RWPE2 (cell line): ENCODE measurements at regions not wholly inside any gene's neighbourhood (a gene's known extent, or its start where the extent isn't known, plus 50 kb on each side); places are given as distances from the start of the nearest gene placed in this dataset.

Experiments used
- ATAC-seq: fragments of 200-7000 bp; cut with Tn5 transposase; 3 replicates; pipeline ENCODE4 v1.9.1; 2021; ENCODE audit warnings: low read depth
- DNase-seq: peaks from one replicate; pipeline ENCODE4 v3.0.0-alpha.2; 2020; ENCODE audit warnings: low spot score
- H3K27ac ChIP-seq: fragments of 450-650 bp; 2 replicates; pipeline ENCODE4 v1.5.1; 2017; ENCODE audit warnings: mild to moderate bottlenecking; ENCODE audit not compliant: poor library complexity, severe bottlenecking
- H3K27me3 ChIP-seq: fragments of 250-450 bp; sonication (Bioruptor Pico); 2 replicates; pipeline ENCODE4 v1.5.1; 2021; ENCODE audit warnings: mild to moderate bottlenecking, moderate library complexity; ENCODE audit not compliant: insufficient read depth, poor library complexity, severe bottlenecking
- H3K36me3 ChIP-seq: fragments of 250-450 bp; sonication (Bioruptor Pico); 2 replicates; pipeline ENCODE4 v1.5.1; 2020; ENCODE audit warnings: low read depth, mild to moderate bottlenecking, moderate library complexity
- H3K4me1 ChIP-seq: fragments of 250-450 bp; sonication (Bioruptor Pico); 2 replicates; pipeline ENCODE4 v1.5.1; 2021; ENCODE audit warnings: mild to moderate bottlenecking, moderate library complexity; ENCODE audit not compliant: insufficient read depth, poor library complexity, severe bottlenecking
- H3K4me3 ChIP-seq: fragments of 250-450 bp; sonication (Bioruptor Pico); 2 replicates; pipeline ENCODE4 v1.5.1; 2021; ENCODE audit warnings: mild to moderate bottlenecking, moderate library complexity; ENCODE audit not compliant: severe bottlenecking
- H3K9me3 ChIP-seq: fragments of 250-450 bp; sonication (Bioruptor Pico); 2 replicates; pipeline ENCODE4 v1.5.1; 2021; ENCODE audit warnings: mild to moderate bottlenecking, moderate library complexity; ENCODE audit not compliant: severe bottlenecking
- CTCF ChIP-seq: fragments of 450-650 bp; IDR thresholded peaks from one replicate; pipeline ENCODE4 v1.5.1; 2017; ENCODE audit warnings: mild to moderate bottlenecking, moderate library complexity; ENCODE audit not compliant: poor library complexity, severe bottlenecking

DNA sequence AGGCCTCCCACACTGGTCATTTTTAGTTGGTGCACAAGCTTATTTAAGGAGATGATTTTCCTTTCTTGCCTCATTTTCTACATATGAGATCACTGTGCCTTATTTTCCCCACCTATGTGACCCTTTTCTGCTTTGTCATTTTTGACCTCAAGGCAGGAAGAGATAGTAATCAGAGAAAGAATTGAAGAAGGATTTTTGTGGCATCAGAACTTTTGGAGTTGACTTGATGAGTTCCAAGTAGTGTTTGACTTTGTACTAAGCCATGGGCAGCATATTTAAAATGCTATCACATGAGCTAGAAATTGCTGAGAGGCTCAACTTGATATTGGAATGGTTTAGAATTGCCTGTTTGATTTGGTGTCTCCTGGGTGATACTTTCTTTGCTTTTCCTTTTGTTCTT lies 440.8 kb downstream of the AEBP2 start:
- no peak for TF ChIP-seq CTCF
- ATAC-seq (no peak), DNase-seq (no peak)
- Histone ChIP-seq H3K27ac (no peak overlapping the region), H3K9me3 (no peaks in the 10 kb centered on the region), H3K27me3 (no peaks in the 10 kb centered on the region), H3K4me1 (no peaks in the 10 kb centered on the region), H3K36me3 (no peaks in the 10 kb centered on the region), H3K4me3 (no peak overlapping the region)

- H3K27ac ChIP-seq, result no peak overlapping the region
- ATAC-seq, result no peak
- H3K9me3 ChIP-seq, result no peaks in the 10 kb centered on the region
- H3K4me3 ChIP-seq, result no peak overlapping the region
- no peaks in the 10 kb centered on the region for H3K36me3 ChIP-seq
- H3K4me1 ChIP-seq, result no peaks in the 10 kb centered on the region
- no peak for TF ChIP-seq CTCF
- H3K27me3 ChIP-seq, result no peaks in the 10 kb centered on the region
- no peak for DNase-seq
Observed at GRCh38 chr12:19880721-19881120, 441.4 kb downstream of the AEBP2 start.

DNA sequence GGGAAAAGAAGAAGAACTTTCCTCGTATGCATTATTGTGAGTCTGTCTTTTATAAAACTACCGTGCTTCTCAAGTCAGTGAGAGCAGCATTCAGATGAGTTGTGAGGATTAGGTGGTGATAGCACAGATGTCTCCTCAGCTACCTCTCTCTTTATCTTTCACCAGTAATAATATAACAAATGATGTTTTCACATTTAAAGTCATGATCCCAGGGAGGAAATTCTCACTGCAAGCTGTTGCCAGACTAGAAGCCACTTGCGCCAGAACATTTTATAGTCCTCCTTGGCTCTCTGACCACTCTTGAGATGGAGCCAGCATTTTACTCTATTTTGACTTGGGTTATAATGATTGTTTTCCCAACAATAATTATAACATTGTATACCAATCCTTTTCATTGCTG lies 443.1 kb downstream of the AEBP2 start:
- H3K4me1 ChIP-seq, result no peaks in the 10 kb centered on the region
- TF ChIP-seq CTCF, result no peak
- H3K4me3 ChIP-seq, result no peak overlapping the region
- no peaks in the 10 kb centered on the region for H3K36me3 ChIP-seq
- ATAC-seq (no peak), DNase-seq (no peak)
- H3K27me3 ChIP-seq, result no peaks in the 10 kb centered on the region
- H3K27ac ChIP-seq, result no peak overlapping the region
- no peaks in the 10 kb centered on the region for H3K9me3 ChIP-seq

- ATAC-seq, result no peak
- Histone ChIP-seq H3K9me3 (no peaks in the 10 kb centered on the region), H3K4me1 (no peaks in the 10 kb centered on the region), H3K27me3 (no peaks in the 10 kb centered on the region), H3K27ac (no peak overlapping the region), H3K4me3 (no peak overlapping the region), H3K36me3 (no peaks in the 10 kb centered on the region)
- TF ChIP-seq CTCF, result no peak
- no peak for DNase-seq
Observed at GRCh38 chr12:19884021-19884492, 444.8 kb downstream of the AEBP2 start.

DNA sequence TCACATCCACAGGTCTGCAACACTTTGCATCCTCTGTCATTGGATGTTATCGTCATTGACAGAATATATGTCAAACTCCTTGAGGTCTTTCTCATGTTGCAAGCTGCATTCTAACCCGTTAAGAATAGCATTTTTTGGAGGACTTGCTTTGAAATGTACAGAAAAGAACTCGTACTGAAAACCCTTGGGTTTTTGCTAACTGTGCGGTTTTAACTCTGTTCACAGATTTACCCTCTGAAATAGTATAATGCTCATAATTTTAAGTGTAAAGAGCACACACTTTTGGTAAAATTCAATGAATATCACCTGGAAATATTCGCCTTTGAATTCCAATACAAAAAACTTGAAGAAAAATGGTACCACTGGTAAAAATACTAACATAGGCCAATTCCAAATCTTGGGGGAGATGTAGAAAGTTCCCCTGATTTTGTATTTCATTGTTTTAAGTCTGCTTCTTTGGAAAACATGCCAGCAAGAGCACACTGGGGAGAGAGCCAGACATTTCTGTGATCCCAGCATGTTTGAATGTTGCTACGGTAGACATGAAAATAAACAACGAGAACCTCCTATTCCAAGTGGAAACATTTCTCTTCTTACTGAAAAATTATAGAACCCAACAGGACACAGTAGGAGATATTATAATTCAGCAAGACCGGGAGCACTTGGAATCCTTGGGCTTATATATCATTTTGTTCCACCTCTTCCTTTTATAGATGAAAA lies 446.0 kb downstream of the AEBP2 start:
- no peak overlapping the region for H3K4me3 ChIP-seq
- no peaks in the 10 kb centered on the region for H3K9me3 ChIP-seq
- no peak for TF ChIP-seq CTCF
- H3K27me3 ChIP-seq, result no peaks in the 10 kb centered on the region
- no peaks in the 10 kb centered on the region for H3K4me1 ChIP-seq
- H3K36me3 ChIP-seq, result no peaks in the 10 kb centered on the region
- ATAC-seq (no peak), DNase-seq (no peak)
- H3K27ac ChIP-seq, result no peak overlapping the region
